Body of pancreas (tissue), 4 donors: ENCODE measurements at regions not wholly inside any gene's neighbourhood (a gene's known extent, or its start where the extent isn't known, plus 50 kb on each side); places are given as distances from the start of the nearest gene placed in this dataset.

Experiments used
- ATAC-seq: fragments of 150-250 bp; one replicate; pipeline ENCODE4 v1.9.1; 2016
- DNase-seq, 4 donors: peaks; one replicate each; pipeline ENCODE4 v3.0.0-alpha.2; 2019
- H3K27ac ChIP-seq, 4 donors: fragments of 200-600 bp; sonication (generic); 1 replicate in 3 of 4; 2 replicates in 1 of 4; pipeline versions ENCODE4 v1.5.1 to v1.6.1; 2016 to 2019; ENCODE audit warnings: mild to moderate bottlenecking in 1 of 4, mixed read lengths in 1 of 4, moderate library complexity in 1 of 4
- H3K27me3 ChIP-seq, 2 donors: fragments of 200-600 bp; sonication (generic); one replicate each; pipeline ENCODE4 v1.6.0; 2016; ENCODE audit warnings: mild to moderate bottlenecking in 1 of 2
- H3K36me3 ChIP-seq, 2 donors: fragments of 200-600 bp; sonication (generic); replicated peaks in 1 of 2; 2 replicates each; pipeline ENCODE4 v1.5.1; 2016; ENCODE audit warnings: low read depth in 2 of 2; ENCODE audit not compliant: insufficient read depth in 1 of 2
- H3K4me1 ChIP-seq: fragments of 200-600 bp; sonication (generic); one replicate; pipeline ENCODE4 v1.6.0; 2016
- H3K4me3 ChIP-seq, 2 donors: fragments of 200-600 bp; sonication (generic); 1 replicate in 1 of 2; 2 replicates in 1 of 2; pipeline ENCODE4 v1.5.1; 2016 to 2019
- H3K9me3 ChIP-seq, 3 donors: fragments of 200-600 bp; sonication (generic); 1 replicate in 2 of 3; 2 replicates in 1 of 3; pipeline ENCODE4 v1.5.1; 2016
- POLR2A ChIP-seq, 3 donors: fragments of 450-650 bp; IDR thresholded peaks; one replicate each; pipeline ENCODE4 v1.6.1; 2016; ENCODE audit warnings: antibody characterized with exemption in 3 of 3, mild to moderate bottlenecking in 2 of 3
- WGBS, 2 donors: methylation state at CpG; one replicate each; pipeline ENCODE4 v1.1.5; 2017; 5-methylcytosine and 5-hydroxymethylcytosine counted together
- intact Hi-C: fragments of 100-400 bp; cut with DNase I; formaldehyde crosslinking; loops from one replicate; pipeline ENCODE4 v1.15.1; 2023
- TF ChIP-seq, protein P1 (sequence below), 7 experiments: fragments of 450-650 bp in 4 of 7; fragments of 200-600 bp in 3 of 7; sonication (generic) in 3 of 7; IDR thresholded peaks; one replicate each; pipeline ENCODE4 v1.5.1; 2016 to 2019; ENCODE audit warnings: antibody characterized with exemption in 7 of 7

DNA sequence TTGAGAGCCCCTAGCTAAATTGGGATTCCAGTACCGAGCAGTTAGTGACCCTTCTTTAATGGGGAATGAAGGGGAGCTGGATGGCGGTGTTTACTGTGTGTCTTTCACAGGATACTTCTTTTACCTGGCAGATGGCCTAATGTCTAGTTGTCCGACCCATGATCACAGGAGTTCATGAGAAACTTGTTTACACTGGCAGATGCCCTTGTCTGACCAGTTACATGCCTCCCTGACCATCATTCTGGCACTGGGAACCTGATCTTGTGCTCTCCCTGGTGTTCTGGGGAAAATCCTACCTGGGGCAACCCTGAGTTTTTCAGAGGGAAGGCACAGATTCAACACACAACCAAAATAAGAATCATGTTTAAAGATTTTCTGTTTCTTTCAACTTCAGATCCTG, 120.1 kb upstream of the SLC13A1 start:
- Histone ChIP-seq H3K4me3 (no peak overlapping the region), H3K36me3 (no peaks in the 10 kb centered on the region), H3K9me3 (peaks cover 0 to 4% (median 0%) of the 10 kb centered on the region in 3 donors), H3K27ac (no peak overlapping the region), H3K27me3 (no peaks in the 10 kb centered on the region), H3K4me1 (no peaks in the 10 kb centered on the region)
- no peak for DNase-seq
- 70 to 72% methylated on average over 3 of the region's 3 CpGs for WGBS, 2 donors
- intact Hi-C loops: no loop called here
- TF ChIP-seq POLR2A (IDR thresholded peaks at IDR 0.05): no peak
- TF ChIP-seq, protein P1, sequence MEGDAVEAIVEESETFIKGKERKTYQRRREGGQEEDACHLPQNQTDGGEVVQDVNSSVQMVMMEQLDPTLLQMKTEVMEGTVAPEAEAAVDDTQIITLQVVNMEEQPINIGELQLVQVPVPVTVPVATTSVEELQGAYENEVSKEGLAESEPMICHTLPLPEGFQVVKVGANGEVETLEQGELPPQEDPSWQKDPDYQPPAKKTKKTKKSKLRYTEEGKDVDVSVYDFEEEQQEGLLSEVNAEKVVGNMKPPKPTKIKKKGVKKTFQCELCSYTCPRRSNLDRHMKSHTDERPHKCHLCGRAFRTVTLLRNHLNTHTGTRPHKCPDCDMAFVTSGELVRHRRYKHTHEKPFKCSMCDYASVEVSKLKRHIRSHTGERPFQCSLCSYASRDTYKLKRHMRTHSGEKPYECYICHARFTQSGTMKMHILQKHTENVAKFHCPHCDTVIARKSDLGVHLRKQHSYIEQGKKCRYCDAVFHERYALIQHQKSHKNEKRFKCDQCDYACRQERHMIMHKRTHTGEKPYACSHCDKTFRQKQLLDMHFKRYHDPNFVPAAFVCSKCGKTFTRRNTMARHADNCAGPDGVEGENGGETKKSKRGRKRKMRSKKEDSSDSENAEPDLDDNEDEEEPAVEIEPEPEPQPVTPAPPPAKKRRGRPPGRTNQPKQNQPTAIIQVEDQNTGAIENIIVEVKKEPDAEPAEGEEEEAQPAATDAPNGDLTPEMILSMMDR (IDR thresholded peaks at IDR 0.05): no peak
- ATAC-seq: no peak

DNA sequence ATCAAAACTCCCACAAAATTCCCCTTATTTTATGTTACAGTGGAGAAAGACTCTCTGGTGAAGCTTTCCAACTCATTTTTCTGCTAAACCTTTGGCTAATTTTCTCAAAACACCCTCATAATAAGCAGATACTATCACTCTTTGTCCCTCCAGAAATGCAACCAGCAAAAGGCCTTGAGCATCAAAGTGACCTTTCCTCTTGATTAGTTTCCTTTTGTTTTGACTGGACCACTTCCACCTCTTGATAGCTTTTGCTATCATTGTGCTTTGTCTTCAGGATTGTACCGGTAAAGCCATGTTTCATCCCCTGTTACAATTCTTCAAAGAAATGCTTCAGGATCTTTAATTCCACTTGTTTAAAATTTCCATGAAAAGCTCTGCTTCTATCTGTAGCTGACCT, 115.1 kb upstream of the SLC13A1 start:
- H3K4me1 ChIP-seq: no peaks in the 10 kb centered on the region
- no peak overlapping the region for H3K27ac ChIP-seq
- TF ChIP-seq POLR2A (IDR thresholded peaks at IDR 0.05): no peak
- TF ChIP-seq, protein P1 (IDR thresholded peaks at IDR 0.05): no peak
- ATAC-seq (no peak), DNase-seq (no peak)
- 36 to 39% methylated on average over 1 of the region's 1 CpG for WGBS, 2 donors
- H3K9me3 ChIP-seq: no peaks in the 10 kb centered on the region
- H3K27me3 ChIP-seq: no peaks in the 10 kb centered on the region
- intact Hi-C loops: no loop called here
- no peaks in the 10 kb centered on the region for H3K36me3 ChIP-seq
- no peak overlapping the region for H3K4me3 ChIP-seq

DNA sequence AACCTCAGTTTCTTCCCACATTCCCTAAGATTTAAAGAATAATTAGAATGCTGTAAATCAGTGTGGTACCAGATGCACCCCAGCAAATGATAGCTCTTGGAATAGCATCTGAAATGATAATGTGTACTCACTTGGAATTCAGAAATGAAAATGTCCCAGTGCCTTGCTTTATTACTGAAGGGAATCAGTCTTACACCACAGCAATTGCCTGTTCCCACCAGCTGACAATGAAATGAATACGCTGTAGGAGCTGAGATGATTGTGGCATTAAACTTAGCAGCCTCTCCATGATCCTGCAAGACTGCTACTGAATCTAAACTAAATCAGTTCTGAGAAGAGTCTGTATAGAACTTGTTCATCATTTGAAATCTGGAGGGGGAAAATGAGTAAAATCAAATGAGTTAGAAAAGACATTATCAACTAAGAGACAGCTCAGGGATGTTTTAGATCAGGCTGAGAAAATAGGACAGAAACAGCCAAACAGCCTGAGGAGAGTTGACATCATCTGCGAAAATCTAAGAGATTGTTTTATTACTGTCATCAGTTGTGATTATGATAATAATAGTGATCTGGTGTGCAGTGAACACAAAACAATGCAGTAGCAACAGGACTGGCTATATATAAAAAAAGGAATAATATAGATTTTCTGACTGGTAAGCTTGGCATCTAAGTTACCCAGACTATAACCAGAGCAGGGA, 108.6 kb upstream of the SLC13A1 start:
- ATAC-seq (no peak), DNase-seq (no peak)
- Histone ChIP-seq H3K27ac (no peak overlapping the region), H3K36me3 (no peaks in the 10 kb centered on the region), H3K9me3 (no peaks in the 10 kb centered on the region), H3K4me1 (no peaks in the 10 kb centered on the region), H3K27me3 (no peaks in the 10 kb centered on the region), H3K4me3 (no peak overlapping the region)
- 86 to 91% methylated on average over 2 of the region's 2 CpGs for WGBS, 2 donors
- intact Hi-C loops: no loop called here
- TF ChIP-seq POLR2A (IDR thresholded peaks at IDR 0.05): no peak
- TF ChIP-seq, protein P1 (IDR thresholded peaks at IDR 0.05): no peak

DNA sequence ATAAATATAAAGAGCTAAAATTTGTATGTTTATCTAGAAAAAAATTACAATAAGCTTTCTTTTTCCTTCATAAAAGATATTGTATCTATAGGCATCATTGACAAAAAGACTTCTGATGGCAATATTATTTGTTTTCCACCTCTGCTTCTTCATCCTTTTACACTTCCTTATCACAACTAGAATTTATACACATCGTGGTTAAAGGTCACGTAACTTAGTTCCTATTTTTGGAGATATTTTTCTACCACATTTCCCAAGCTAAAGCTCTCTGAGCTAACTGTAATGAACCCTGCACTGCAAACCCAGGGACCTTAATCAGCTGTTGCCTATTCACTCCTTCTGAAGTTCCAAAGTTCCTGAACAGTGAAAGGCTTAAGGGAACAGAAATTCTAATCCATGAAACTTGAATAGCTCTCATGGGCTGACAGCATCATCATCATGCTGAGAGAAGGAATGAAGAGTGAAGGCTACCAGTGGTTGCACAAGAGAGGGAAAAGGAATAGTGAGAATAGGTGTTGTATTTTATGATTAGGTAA, 106.1 kb upstream of the SLC13A1 start:
- Histone ChIP-seq H3K36me3 (no peaks in the 10 kb centered on the region), H3K9me3 (no peaks in the 10 kb centered on the region), H3K4me3 (no peak overlapping the region), H3K27ac (no peak overlapping the region), H3K27me3 (no peaks in the 10 kb centered on the region), H3K4me1 (no peaks in the 10 kb centered on the region)
- ATAC-seq (no peak), DNase-seq (no peak)
- WGBS, 2 donors: 65 to 66% methylated on average over 2 of the region's 2 CpGs
- TF ChIP-seq POLR2A (IDR thresholded peaks at IDR 0.05): no peak
- TF ChIP-seq, protein P1 (IDR thresholded peaks at IDR 0.05): no peak
- intact Hi-C loops: no loop called here

DNA sequence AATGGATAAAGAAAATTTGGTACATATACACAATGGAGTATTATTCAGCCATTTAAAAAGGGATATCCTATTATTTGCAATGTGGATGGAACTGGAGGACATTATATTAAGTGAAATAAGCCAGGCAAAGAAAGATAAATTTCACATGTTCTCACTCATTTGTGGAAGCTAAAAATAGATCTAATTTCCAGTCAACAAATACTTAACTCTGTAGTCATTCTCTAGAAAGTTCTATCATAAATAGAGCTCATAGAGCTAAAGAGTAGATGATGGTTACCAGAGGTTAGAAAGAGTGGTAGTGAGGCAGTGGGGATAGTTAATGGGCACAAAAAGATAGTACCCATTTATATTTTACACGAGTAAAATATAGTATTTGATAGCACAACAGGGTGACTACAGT, 104.2 kb upstream of the SLC13A1 start:
- DNase-seq (no peak), ATAC-seq (no peak)
- Histone ChIP-seq H3K4me3 (no peak overlapping the region), H3K27ac (no peak overlapping the region), H3K4me1 (no peaks in the 10 kb centered on the region), H3K36me3 (no peaks in the 10 kb centered on the region), H3K9me3 (no peaks in the 10 kb centered on the region), H3K27me3 (no peaks in the 10 kb centered on the region)
- TF ChIP-seq POLR2A (IDR thresholded peaks at IDR 0.05): no peak
- TF ChIP-seq, protein P1 (IDR thresholded peaks at IDR 0.05): no peak
- intact Hi-C loops: no loop called here
- 32 to 51% methylated on average over 1 of the region's 1 CpG for WGBS, 2 donors
